WERI-Rb-1 (cell line): ENCODE measurements at regions not wholly inside any gene's neighbourhood (a gene's known extent, or its start where the extent isn't known, plus 50 kb on each side); places are given as distances from the start of the nearest gene placed in this dataset.
A peak's percentile ranks its signal among the peaks of the same experiment; 100 is the strongest.

Experiments
- DNase-seq: peaks from one replicate; pipeline ENCODE4 v3.0.0-alpha.2; 2020
- H3K27ac ChIP-seq: fragments of 250-450 bp; sonication (Bioruptor Pico); 2 replicates; pipeline ENCODE4 v1.5.1; 2020; ENCODE audit warnings: mild to moderate bottlenecking, moderate library complexity
- H3K27me3 ChIP-seq: fragments of 250-450 bp; sonication (Bioruptor Pico); 2 replicates; pipeline ENCODE4 v1.5.1; 2021; ENCODE audit warnings: mild to moderate bottlenecking, low read depth, moderate library complexity; ENCODE audit not compliant: insufficient read depth, severe bottlenecking
- H3K36me3 ChIP-seq: fragments of 250-450 bp; sonication (Bioruptor Pico); 2 replicates; pipeline ENCODE4 v1.5.1; 2020; ENCODE audit warnings: mild to moderate bottlenecking, moderate library complexity
- H3K4me3 ChIP-seq: 2 replicates; pipeline ENCODE4 v1.5.1; 2011; ENCODE audit warnings: low read depth, mild to moderate bottlenecking, control low read depth, low read length
- H3K9me3 ChIP-seq: fragments of 250-450 bp; sonication (Bioruptor Pico); 2 replicates; pipeline ENCODE4 v1.5.1; 2021; ENCODE audit warnings: mild to moderate bottlenecking, moderate library complexity; ENCODE audit not compliant: severe bottlenecking
- CTCF ChIP-seq: IDR thresholded peaks from 2 replicates; pipeline ENCODE4 v1.5.1; 2011; ENCODE audit warnings: low read depth, mild to moderate bottlenecking, control low read depth, inconsistent platforms, low read length

GRCh38 chrX:40174854-40175510 lies 77.2 kb upstream of the BCOR start:
- Histone ChIP-seq H3K27ac (peak overlapping the region; percentile 96), H3K36me3 (no peaks in the 10 kb centered on the region; the same call in 1 of the 2 replicates), H3K9me3 (peaks cover 17% of the 10 kb centered on the region), H3K4me3 (peak overlapping the region; percentile 46), H3K27me3 (peaks cover 63% of the 10 kb centered on the region)
- DNase-seq, result peak; percentile 61
- no peak for TF ChIP-seq CTCF

DNA sequence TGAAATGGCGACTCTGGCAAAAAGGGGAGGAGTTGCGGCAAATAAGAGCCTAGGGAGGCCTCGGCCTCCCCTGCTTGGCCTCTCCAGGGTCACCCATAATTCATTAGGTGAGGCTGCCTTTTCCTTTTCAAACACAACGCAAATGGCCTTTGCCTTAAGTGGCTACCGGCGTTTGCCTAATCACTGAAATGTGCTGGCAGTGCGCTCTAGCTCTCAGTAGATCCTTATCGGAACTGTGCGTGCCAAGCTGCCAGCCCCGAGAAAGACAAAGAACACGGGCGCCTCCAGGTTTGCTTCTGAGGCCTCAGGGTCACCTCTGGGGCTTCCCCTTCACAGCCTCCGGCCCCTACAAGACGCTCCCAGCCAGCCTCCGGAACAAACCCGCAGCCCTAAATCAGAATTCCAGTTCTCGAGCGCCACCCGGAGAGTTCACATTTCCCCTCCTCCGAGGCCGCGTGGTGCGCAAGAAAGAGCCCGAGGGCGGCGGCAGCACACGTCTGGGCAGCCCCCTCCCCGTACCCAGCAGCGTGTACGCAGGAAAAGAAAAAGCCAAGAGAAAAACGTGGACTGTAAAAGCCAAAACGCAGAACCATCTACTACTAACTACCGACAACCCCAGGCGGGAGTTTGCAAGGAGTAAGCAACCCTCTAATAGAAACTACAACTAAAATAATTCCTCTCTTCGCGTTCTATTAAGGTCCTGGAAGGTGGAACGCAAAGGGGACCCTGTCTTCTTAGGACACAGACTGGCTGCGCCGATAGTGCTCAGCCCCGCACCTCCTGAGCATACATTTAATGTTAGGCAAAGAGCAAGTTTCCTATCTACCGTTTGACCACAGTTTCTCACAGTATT lies 76.5 kb upstream of the BCOR start:
- peak overlapping the region; percentile 96 for H3K27ac ChIP-seq
- DNase-seq, result peak; percentile 40

DNA sequence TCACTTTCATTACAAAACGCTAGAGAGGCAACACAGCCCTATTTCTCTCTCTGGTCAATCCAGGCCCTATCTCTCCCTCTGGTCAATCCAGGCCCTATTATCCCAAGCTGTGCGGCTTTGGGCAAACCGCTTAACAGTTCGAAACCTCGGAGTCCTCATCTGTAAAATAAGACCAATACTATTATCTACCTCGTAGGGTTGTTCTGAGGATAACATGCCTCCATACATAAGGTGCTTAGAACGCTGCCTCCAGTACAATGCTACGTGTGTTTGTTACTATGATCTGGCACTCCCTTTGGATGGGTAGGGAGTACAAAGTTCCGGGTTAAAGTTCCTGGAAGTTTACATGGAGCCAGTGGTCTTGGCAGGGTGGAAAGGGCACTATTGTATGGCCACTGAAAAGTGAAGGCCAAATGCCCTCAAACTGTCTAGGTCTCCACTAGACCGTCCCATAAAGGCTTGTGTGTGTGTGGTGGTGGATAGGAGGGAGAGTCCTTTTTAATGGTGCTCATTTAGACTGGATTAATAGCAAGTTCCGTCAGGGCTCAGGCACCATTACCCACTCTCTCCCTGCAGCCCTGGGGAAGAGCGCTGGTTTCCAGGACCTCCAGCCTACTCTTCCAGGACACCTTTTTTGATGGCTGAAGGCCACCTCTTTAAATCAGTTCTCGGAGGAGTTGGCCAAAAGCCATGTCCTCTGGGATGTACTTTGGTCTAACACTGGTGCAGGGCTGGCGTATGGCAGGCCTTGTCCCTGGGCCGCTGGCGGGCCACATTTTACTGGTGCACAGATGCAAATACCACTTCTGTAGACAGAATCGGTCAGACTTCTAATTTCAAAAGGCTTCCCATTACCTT lies 75.6 kb upstream of the BCOR start:
- Histone ChIP-seq H3K4me3 (peak overlapping the region; percentile 46), H3K36me3 (no peaks in the 10 kb centered on the region; the same call in 1 of the 2 replicates), H3K27ac (peak overlapping the region; percentile 96), H3K9me3 (peaks cover 17% of the 10 kb centered on the region), H3K27me3 (peaks cover 74% of the 10 kb centered on the region)
- peak; percentile 18 for DNase-seq
- TF ChIP-seq CTCF, result no peak

More for the DNA sequence above, 76.5 kb upstream of the BCOR start:
- TF ChIP-seq CTCF, result no peak
- Histone ChIP-seq H3K4me3 (peak overlapping the region; percentile 46), H3K27me3 (peaks cover 69% of the 10 kb centered on the region), H3K36me3 (no peaks in the 10 kb centered on the region; the same call in 1 of the 2 replicates), H3K9me3 (peaks cover 17% of the 10 kb centered on the region)

DNA sequence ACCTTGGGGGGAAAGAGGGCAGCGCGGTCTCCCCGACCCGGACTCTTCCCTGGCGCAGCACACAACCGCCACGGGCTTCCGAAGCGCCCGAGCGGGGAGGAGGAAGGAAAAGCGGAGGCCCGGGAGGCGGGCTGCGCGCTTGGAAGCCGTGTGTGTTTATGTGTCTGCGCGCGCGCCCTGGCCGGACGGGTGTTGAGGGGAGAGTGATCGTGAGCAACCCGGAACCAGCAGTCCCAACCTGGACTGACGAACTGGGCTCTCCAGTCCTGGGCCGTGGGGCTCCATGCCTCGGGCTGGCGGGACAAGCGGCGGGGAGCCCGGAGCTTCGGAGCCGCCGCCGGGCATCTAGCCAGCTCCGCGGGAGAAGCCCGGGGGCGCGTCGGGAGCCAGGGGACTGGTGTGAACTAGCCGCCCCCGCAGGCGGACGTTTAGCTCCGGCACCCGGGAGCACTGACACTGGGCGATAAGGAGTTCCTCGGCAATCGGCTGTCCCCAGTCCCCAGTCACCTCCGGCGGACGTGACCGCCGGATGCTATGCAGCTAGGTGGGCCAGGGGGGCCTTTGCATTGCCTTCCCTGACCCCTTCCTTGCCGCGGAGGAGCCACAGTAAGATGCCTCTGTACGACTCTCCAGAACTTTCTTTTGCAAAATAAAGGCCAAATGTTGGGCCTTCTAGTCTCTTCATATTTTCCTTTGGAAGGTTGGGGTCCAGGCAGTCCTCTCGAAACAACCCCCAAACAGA lies 74.8 kb upstream of the BCOR start:
- Histone ChIP-seq H3K9me3 (peaks cover 17% of the 10 kb centered on the region), H3K4me3 (peak overlapping the region; percentile 42), H3K27me3 (peaks cover 78% of the 10 kb centered on the region), H3K36me3 (no peaks in the 10 kb centered on the region; the same call in 1 of the 2 replicates), H3K27ac (peak overlapping the region; percentile 96)
- TF ChIP-seq CTCF, result no peak
- DNase-seq, result peak; percentile 13
